Right lobe of liver (tissue), 6 donors: ENCODE measurements at regions not wholly inside any gene's neighbourhood (a gene's known extent, or its start where the extent isn't known, plus 50 kb on each side); places are given as distances from the start of the nearest gene placed in this dataset.
A peak's percentile ranks its signal among the peaks of the same experiment; 100 is the strongest.
"Not testable (repeated sequence)": the region's sequence is repeated elsewhere in the genome, so short reads cannot be mapped to it uniquely, and the experiment has no call there.

Experiments
- ATAC-seq, 4 donors: fragments of 200-7000 bp; cut with Tn5 transposase; one replicate each; pipeline ENCODE4 v1.9.1; 2020; ENCODE audit warnings: mild to moderate bottlenecking in 4 of 4, moderate library complexity in 4 of 4
- DNase-seq, 3 donors: peaks; one replicate each; pipeline ENCODE4 v3.0.0-alpha.2; 2020
- H3K27ac ChIP-seq, 3 donors: fragments of 200-600 bp; one replicate each; pipeline ENCODE4 v1.8.0; 2022
- H3K27me3 ChIP-seq, 2 donors: fragments of 200-600 bp; one replicate each; pipeline ENCODE4 v1.8.0; 2022
- H3K36me3 ChIP-seq, 4 donors: fragments of 200-600 bp; sonication (generic) in 1 of 4; one replicate each; pipeline versions ENCODE4 v1.5.1 to v1.8.0; 2017 to 2022; ENCODE audit warnings: control low read depth in 1 of 4
- H3K4me1 ChIP-seq, 4 donors: fragments of 200-600 bp; sonication (generic) in 1 of 4; one replicate each; pipeline versions ENCODE4 v1.5.1 to v1.8.0; 2017 to 2022; ENCODE audit warnings: control low read depth in 1 of 4
- H3K4me3 ChIP-seq, 3 donors: fragments of 200-600 bp; one replicate each; pipeline ENCODE4 v1.8.0; 2022
- H3K9me3 ChIP-seq, 4 donors: fragments of 200-600 bp; sonication (generic) in 1 of 4; one replicate each; pipeline versions ENCODE4 v1.5.1 to v1.8.0; 2017 to 2022; ENCODE audit warnings: control low read depth in 1 of 4
- WGBS: methylation state at CpG from one replicate; pipeline ENCODE4 v1.1.6; 2018; ENCODE audit warnings: low coverage, low lambda C conversion rate; ENCODE audit not compliant: insufficient coverage; ENCODE audit errors: missing lambda C conversion rate; 5-methylcytosine and 5-hydroxymethylcytosine counted together
- intact Hi-C, 2 donors: fragments of 100-400 bp; cut with DNase I; formaldehyde crosslinking; loops; one replicate each; pipeline versions ENCODE4 v1.11.2 to v1.14.1; 2022
- donor health status: DM: no; HTN: yes; CAD: no.
- donor health status: DM: no; HTN: no; CAD: no.
- donor health status: DM: no; HTN: no; CAD: no.
- donor health status: DM: no; HTN: yes; CAD: no.
- donor health status: DM: no; HTN: yes; CAD: no.

DNA sequence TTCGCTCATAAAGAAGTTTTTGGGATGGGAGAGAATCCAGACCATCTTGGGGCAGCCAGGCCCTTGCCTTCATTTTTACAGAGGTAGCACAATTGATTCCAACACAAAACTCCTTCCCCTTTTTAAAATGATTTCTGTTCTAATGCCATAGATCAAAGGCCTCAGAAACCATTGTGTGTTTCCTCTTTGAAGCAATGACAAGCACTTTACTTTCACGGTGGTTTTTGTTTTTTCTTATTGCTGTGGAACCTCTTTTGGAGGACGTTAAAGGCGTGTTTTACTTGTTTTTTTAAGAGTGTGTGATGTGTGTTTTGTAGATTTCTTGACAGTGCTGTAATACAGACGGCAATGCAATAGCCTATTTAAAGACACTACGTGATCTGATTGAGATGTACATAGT lies 4398.2 kb upstream of the TPTE start:
- H3K27me3 ChIP-seq, H3K4me3 ChIP-seq, intact Hi-C loops, DNase-seq, H3K36me3 ChIP-seq, ATAC-seq, H3K27ac ChIP-seq, H3K9me3 ChIP-seq, H3K4me1 ChIP-seq: not testable (repeated sequence)
- 80% methylated on average over 1 of the region's 6 CpGs for WGBS

DNA sequence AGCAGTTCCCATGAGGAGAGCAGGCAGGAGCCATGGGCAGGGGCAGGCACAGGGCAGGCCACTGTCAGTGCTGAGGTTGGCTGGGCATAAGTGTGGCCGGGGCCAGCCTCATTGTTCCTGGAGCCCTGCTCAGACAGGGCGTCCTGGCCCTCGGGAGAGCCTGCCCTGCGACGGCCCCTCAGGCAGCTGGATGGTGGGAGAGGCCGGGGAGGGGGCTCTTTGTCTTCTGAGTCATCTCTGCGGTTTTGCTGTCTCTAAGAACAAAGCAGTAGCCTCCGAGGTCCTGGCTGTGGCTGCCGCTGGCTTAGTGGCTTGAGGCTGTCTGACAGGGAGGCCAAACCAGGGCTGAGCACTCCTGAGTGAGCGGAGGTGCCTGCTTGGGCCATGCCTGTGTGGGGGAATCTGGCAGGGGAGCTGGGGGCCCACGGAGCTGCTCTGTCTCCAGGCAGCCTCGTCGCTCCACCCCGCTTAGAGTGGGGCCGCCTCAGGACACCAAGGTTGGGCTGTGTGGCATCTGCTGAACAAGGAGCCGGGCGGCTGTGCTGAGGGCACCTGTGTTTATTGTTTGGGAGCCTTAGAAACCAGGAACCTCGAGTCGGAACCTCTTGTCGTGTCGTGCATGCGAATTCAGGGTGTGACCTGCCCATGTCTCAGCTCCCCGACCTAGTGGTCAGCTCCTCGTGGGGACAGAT lies 4395.7 kb upstream of the TPTE start:
- H3K4me1 ChIP-seq, H3K9me3 ChIP-seq, intact Hi-C loops, H3K36me3 ChIP-seq, H3K27ac ChIP-seq, H3K4me3 ChIP-seq, H3K27me3 ChIP-seq: not testable (repeated sequence)
- no CpG with 5 or more reads among the region's 24 CpGs for WGBS
- peak in 2 of 4 donors; percentile 9 to 11 for ATAC-seq
- peak in 2 of 3 donors; percentile 11 to 33 for DNase-seq

DNA sequence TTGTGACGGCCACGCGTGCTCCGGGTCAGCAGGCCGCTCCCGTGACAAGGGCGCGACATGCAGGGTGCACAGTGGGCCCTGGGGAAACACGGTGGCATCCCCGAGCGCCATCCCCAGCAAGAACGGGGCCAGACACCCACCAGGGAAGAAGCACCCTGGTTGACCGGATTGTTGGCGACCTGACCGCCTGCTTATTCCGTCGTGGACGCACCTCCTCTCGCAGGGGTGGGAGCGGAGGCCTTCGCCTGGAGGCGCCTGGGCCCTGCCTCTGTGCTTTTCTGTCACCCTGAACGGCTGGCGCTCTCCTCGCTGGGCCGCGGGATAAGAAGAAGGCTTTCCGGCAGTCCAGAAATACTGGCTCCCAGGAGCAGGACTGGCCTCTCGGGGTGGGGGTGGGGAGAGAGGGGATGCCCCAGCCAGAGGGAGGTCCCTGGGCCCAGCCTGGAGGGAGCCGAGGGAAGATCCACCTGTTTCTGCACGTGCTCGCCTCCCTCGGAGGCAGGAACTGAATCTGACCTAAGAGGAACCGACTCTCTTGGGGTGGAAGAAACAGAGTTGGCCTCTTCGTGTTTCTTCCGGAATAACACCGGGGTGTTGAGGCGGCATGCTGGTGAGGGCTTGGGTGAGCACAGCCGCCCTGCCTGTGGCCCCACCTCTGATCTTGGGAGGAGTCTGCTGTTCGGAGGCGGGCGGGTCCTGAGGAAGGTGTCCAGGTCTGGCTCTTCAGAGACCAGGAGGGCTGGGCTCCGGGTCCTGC lies 4394.2 kb upstream of the TPTE start:
- H3K27ac ChIP-seq, H3K4me1 ChIP-seq, H3K4me3 ChIP-seq, H3K27me3 ChIP-seq, intact Hi-C loops, H3K9me3 ChIP-seq, H3K36me3 ChIP-seq: not testable (repeated sequence)
- peak in 3 of 4 donors; percentile 9 to 28 (median 11) for ATAC-seq
- WGBS, result no CpG with 5 or more reads among the region's 43 CpGs
- DNase-seq, result peak; percentile 16 to 46 (median 36)

DNA sequence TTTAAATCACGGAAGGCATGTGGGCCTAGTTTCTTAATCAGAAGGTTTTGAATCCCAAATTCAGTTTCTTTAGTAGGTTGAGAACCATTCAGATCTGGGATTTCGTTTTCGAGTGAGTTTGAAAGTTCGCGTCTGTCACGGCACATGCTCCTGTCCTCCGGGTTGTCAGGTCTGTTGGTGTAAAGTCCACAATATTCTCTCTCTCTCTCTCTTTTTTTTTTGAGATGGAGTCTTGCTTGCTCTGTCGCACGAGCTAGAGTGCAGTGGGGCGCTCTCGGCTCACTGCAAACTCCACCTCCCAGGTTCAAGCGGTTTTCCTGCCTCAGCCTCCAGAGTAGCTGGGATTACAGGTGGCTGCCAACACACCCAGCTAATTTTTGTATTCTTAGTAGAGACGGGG lies 4390.6 kb upstream of the TPTE start:
- intact Hi-C loops, H3K4me1 ChIP-seq, H3K27ac ChIP-seq, H3K27me3 ChIP-seq, H3K9me3 ChIP-seq, H3K4me3 ChIP-seq, DNase-seq, H3K36me3 ChIP-seq: not testable (repeated sequence)
- 14% methylated on average over 1 of the region's 13 CpGs for WGBS
- peak; percentile 41 to 67 (median 52) for ATAC-seq

DNA sequence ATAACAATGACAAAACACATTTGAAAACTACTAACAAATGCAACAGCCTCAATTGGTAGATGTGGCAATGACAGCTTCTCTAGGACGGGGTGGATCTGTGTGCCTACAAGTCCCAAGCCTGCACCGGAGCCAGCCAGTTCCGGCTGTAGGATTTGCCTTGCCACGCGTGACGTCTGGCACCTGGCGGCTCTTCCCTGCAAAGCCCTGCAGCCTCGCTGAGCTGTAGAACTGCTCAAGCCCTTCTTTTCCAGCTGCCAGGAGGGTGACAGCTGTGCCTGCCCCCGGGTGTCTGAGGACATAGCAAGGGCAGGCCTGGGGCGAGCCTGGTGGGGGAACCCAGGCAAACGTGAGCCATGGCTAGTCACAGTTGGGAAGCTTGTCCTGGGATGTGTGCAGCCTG lies 4388.0 kb upstream of the TPTE start:
- DNase-seq, H3K36me3 ChIP-seq, H3K4me1 ChIP-seq, intact Hi-C loops, H3K9me3 ChIP-seq, H3K27ac ChIP-seq, H3K4me3 ChIP-seq, H3K27me3 ChIP-seq: not testable (repeated sequence)
- peak in 2 of 4 donors; percentile 4 to 6 for ATAC-seq
- no CpG with 5 or more reads among the region's 11 CpGs for WGBS

DNA sequence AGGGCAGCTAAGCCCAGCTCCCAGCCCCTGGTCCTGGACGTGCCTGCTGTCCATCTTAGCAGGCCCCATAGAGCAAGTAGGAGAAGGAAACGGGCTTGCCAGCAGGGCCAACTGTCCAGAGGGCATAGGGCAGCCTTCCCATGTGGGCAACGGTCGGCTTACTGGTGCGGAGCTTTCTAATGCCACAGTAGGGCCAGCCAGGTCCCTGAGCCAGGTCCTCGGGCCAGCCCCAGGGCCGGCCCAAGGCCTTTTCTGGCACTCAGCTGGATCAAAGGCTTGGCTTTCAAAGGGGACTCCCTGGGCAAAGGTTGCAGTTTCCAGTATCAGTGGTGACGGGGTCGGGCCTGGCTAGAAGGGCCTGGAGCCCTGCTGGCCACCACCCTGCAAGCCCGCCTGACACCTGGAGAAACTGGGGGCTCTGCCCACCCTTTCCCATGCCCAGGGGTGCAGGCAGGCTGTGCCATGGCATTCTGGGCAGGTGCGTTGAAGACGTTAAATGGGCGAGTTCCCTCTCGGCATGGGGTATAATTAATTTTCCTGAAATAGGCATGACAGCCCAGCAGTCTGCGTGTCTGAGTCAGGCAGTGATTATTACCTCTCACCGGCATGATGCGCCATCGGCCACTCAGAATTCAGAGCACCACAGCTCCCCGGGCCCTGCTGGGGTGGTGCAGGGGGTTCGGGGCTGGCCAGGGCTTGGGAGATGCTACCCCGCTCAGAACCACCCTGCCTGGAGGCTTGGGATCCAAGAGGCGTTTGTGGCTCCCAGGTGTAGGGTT lies 4387.3 kb upstream of the TPTE start:
- H3K36me3 ChIP-seq, H3K9me3 ChIP-seq, H3K4me1 ChIP-seq, H3K4me3 ChIP-seq, H3K27me3 ChIP-seq, H3K27ac ChIP-seq, intact Hi-C loops: not testable (repeated sequence)
- WGBS, result no CpG with 5 or more reads among the region's 22 CpGs
- DNase-seq, result peak in 2 of 3 donors; percentile 30 to 90
- peak; percentile 86 to 95 (median 92) for ATAC-seq

DNA sequence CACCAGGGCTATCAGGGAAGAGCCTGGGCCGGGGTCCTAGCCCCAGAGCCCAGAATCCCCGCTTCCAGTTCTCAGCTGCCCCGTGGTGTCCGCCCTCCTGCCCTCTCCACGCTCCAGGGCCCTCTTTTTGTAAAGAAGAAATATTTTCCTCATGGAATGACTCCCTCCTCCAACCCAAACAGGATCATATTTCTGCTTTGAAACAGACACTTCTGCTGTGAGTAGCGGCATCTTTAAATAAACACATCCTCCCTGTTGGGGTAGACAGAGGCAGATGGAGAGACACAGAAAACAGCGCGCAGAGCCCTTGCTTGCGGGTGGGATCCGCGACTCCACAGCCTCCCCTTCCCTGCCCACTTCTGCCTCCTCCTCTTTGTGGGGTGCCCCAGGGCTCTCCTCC lies 4384.7 kb upstream of the TPTE start:
- intact Hi-C loops, H3K9me3 ChIP-seq, H3K36me3 ChIP-seq, H3K4me3 ChIP-seq, ATAC-seq, DNase-seq, H3K4me1 ChIP-seq, H3K27ac ChIP-seq, H3K27me3 ChIP-seq: not testable (repeated sequence)
- no CpG with 5 or more reads among the region's 11 CpGs for WGBS

DNA sequence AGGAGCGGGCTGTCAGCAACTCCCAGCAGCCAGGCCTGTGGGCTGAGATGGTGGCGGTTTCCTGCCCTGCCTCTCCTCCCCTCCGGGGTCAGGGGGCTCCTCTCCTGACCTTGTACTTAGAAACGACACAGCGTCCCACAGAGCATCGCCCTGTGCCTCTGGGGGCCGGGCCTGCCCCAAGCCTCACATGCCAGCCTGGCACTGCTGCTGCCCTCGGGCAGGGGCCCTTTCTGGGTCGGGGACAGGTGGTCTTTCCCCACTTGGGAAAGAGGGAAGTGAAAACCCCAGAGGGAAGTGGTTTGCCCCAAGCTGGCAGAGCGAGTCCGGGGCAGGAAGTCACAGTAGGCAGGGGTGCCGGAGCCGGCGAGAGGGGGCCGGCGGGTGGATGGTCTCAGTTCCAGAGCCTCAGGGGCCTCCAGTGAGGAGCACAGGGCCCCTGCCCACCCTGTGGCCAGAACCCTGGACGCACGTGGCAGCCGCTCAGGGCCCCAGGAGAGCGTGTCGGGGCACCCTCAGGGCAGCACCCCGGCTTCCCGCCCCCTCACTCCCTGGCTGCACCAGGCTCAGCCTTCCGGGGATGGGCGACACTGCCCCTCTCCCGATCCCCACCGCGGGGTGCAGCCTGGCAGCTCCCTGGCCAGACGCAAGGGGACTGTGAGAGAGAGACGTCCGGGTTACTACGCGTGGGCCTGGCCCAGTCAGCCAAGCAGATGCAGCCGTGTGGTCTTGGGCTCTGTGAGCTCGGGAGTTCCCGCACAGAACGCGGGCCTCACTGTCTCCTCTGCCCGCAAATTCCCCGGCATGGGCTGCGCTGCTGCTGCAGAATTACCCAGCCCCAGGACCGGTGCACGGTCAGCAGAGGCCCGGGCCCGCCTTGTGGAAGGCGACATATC lies 4382.9 kb upstream of the TPTE start:
- H3K27me3 ChIP-seq, H3K4me1 ChIP-seq, H3K36me3 ChIP-seq, H3K27ac ChIP-seq, DNase-seq, H3K4me3 ChIP-seq, H3K9me3 ChIP-seq, intact Hi-C loops: not testable (repeated sequence)
- ATAC-seq, result peak in 1 of 4 donors; percentile 2
- WGBS, result no CpG with 5 or more reads among the region's 46 CpGs

DNA sequence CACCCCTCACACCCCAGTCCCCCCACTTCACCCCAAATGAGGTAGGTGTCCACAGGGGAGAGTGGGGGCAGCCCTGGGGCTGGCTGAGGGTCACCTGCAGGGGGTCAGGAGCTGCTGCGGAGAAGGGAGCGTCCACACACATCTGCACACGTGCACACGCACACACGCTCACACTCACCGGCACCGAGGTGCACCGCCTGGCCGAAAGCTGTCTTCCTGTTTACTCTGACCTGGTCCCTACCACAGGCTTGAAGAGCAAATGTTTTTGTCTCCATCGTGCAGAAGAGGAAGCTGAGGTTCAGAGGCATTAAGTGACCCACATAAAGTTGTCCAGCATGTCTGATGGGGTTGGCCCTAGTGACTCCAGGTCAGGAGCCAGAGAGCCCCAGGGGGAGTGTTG lies 4382.1 kb upstream of the TPTE start:
- WGBS, result no CpG with 5 or more reads among the region's 10 CpGs
- ATAC-seq, result peak in 1 of 4 donors; percentile 20

DNA sequence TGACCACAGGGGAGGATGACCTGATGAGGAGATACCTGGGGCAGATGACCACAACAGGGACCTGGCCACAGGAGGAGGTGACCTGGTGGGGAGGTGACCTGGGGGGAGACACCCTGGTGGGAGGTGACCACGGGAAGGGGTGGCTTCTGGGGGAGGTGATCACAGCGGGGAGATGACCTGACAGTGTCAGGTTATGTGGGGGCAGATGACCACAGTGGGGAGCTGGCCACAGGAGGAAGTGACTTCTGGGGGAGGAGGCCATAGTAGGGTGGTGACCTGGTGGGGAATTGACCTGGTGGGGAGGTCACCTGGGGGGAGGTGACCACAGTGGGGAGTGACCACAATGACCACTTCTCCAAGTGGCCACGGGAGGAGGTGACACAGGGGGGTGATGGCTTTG lies 4381.5 kb upstream of the TPTE start:
- H3K4me3 ChIP-seq, H3K27ac ChIP-seq, H3K27me3 ChIP-seq, H3K36me3 ChIP-seq, ATAC-seq, DNase-seq, intact Hi-C loops, H3K9me3 ChIP-seq, H3K4me1 ChIP-seq: not testable (repeated sequence)
- no CpG with 5 or more reads among the region's 3 CpGs for WGBS

More for the DNA sequence above, 4382.1 kb upstream of the TPTE start:
- DNase-seq, H3K9me3 ChIP-seq, H3K27me3 ChIP-seq, H3K4me1 ChIP-seq, intact Hi-C loops, H3K27ac ChIP-seq, H3K36me3 ChIP-seq, H3K4me3 ChIP-seq: not testable (repeated sequence)
